ENCODE measurements at regions not wholly inside any gene's neighbourhood (a gene's known extent, or its start where the extent isn't known, plus 50 kb on each side); places are given as distances from the start of the nearest gene placed in this dataset.

- intact Hi-C loops (cut with micrococcal nuclease): loop anchor here (10.0 kb wide), 1 partner anchor 51 kb away; no protein-coding TSS in a partner anchor
- Mint-ChIP-seq H3K4me3 (no peak overlapping the region), H3K27me3 (ENCODE audit: insufficient read depth) (no peaks in the 10 kb centered on the region), H3K36me3 (ENCODE audit: low read depth) (no peaks in the 10 kb centered on the region), H3K9me3 (no peaks in the 10 kb centered on the region), H3K4me1 (ENCODE audit: low read depth) (peaks cover 20% of the 10 kb centered on the region), H3K27ac (no peak overlapping the region)
- DNase-seq (ENCODE audit: low spot score): no peak
These were observed 325.6 kb upstream of the RBMY1B start for GRCh38 chrY:21185419-21186105.

- Mint-ChIP-seq H3K9me3 (peaks cover 4% of the 10 kb centered on the region), H3K27me3 (ENCODE audit: insufficient read depth) (no peaks in the 10 kb centered on the region), H3K4me1 (ENCODE audit: low read depth) (peaks cover 14% of the 10 kb centered on the region), H3K36me3 (ENCODE audit: low read depth) (peaks cover 1% of the 10 kb centered on the region), H3K27ac (no peak overlapping the region), H3K4me3 (no peak overlapping the region)
- intact Hi-C loops (cut with micrococcal nuclease): no loop called here
- no peak for DNase-seq (ENCODE audit: low spot score)
These were observed 318.4 kb upstream of the RBMY1B start for GRCh38 chrY:21192694-21193093.

GRCh38 chrY:21200246-21200645, 310.9 kb upstream of the RBMY1B start:
- Mint-ChIP-seq H3K36me3 (ENCODE audit: low read depth) (peaks cover 1% of the 10 kb centered on the region), H3K27me3 (ENCODE audit: insufficient read depth) (no peaks in the 10 kb centered on the region), H3K4me1 (ENCODE audit: low read depth) (peaks cover 5% of the 10 kb centered on the region), H3K27ac (no peak overlapping the region), H3K9me3 (no peaks in the 10 kb centered on the region), H3K4me3 (no peak overlapping the region)
- intact Hi-C loops (cut with micrococcal nuclease): no loop called here
- no peak for DNase-seq (ENCODE audit: low spot score)

- Mint-ChIP-seq H3K27ac (no peak overlapping the region), H3K4me1 (ENCODE audit: low read depth) (no peaks in the 10 kb centered on the region), H3K36me3 (ENCODE audit: low read depth) (peaks cover under 1% of the 10 kb centered on the region), H3K9me3 (peaks cover 5% of the 10 kb centered on the region), H3K4me3 (no peak overlapping the region), H3K27me3 (ENCODE audit: insufficient read depth) (no peaks in the 10 kb centered on the region)
- intact Hi-C loops (cut with micrococcal nuclease): no loop called here
- no peak for DNase-seq (ENCODE audit: low spot score)
These were observed 283.3 kb upstream of the RBMY1B start for GRCh38 chrY:21227849-21228248.

- H3K9me3 Mint-ChIP-seq: peaks cover 18% of the 10 kb centered on the region
- H3K27me3 Mint-ChIP-seq (ENCODE audit: insufficient read depth): no peaks in the 10 kb centered on the region
- intact Hi-C loops (cut with micrococcal nuclease): loop anchor here (1.0 to 10.0 kb wide), 6 partner anchors 8 to 1665 kb away; no protein-coding TSS in a partner anchor
- H3K4me1 Mint-ChIP-seq (ENCODE audit: low read depth): peaks cover 48% of the 10 kb centered on the region
- H3K27ac Mint-ChIP-seq: peak overlapping the region; percentile 97
- peak; percentile 35 for DNase-seq (ENCODE audit: low spot score)
- H3K36me3 Mint-ChIP-seq (ENCODE audit: low read depth): peaks cover 28% of the 10 kb centered on the region
- H3K4me3 Mint-ChIP-seq: peak overlapping the region; percentile 17
These were observed 270.9 kb upstream of the RBMY1B start for GRCh38 chrY:21240221-21240620.

GRCh38 chrY:21240662-21241310, 270.4 kb upstream of the RBMY1B start:
- H3K9me3 Mint-ChIP-seq: peaks cover 18% of the 10 kb centered on the region
- H3K4me1 Mint-ChIP-seq (ENCODE audit: low read depth): peaks cover 48% of the 10 kb centered on the region
- H3K27ac Mint-ChIP-seq: peak overlapping the region; percentile 97
- no peak for DNase-seq (ENCODE audit: low spot score)
- peaks cover 28% of the 10 kb centered on the region for H3K36me3 Mint-ChIP-seq (ENCODE audit: low read depth)
- intact Hi-C loops (cut with micrococcal nuclease): loop anchor here (1.0 to 10.0 kb wide), 6 partner anchors 8 to 1666 kb away; no protein-coding TSS in a partner anchor
- H3K4me3 Mint-ChIP-seq: peak overlapping the region; percentile 17
- H3K27me3 Mint-ChIP-seq (ENCODE audit: insufficient read depth): no peaks in the 10 kb centered on the region

- no peak overlapping the region for H3K4me3 Mint-ChIP-seq
- no peak for DNase-seq (ENCODE audit: low spot score)
- no peaks in the 10 kb centered on the region for H3K27me3 Mint-ChIP-seq (ENCODE audit: insufficient read depth)
- H3K9me3 Mint-ChIP-seq: peaks cover 18% of the 10 kb centered on the region
- peaks cover 26% of the 10 kb centered on the region for H3K36me3 Mint-ChIP-seq (ENCODE audit: low read depth)
- intact Hi-C loops (cut with micrococcal nuclease): loop anchor here (5.0 to 10.0 kb wide), 3 partner anchors 208 to 1668 kb away; no protein-coding TSS in a partner anchor
- peaks cover 59% of the 10 kb centered on the region for H3K4me1 Mint-ChIP-seq (ENCODE audit: low read depth)
- peak overlapping the region; percentile 59 for H3K27ac Mint-ChIP-seq
These were observed 268.3 kb upstream of the RBMY1B start for GRCh38 chrY:21242793-21243192.

- H3K27me3 Mint-ChIP-seq (ENCODE audit: insufficient read depth): no peaks in the 10 kb centered on the region
- peaks cover 59% of the 10 kb centered on the region for H3K4me1 Mint-ChIP-seq (ENCODE audit: low read depth)
- H3K36me3 Mint-ChIP-seq (ENCODE audit: low read depth): peaks cover 24% of the 10 kb centered on the region
- DNase-seq (ENCODE audit: low spot score): no peak
- H3K9me3 Mint-ChIP-seq: peaks cover 3% of the 10 kb centered on the region
- intact Hi-C loops (cut with micrococcal nuclease): loop anchor here (10.0 kb wide), 2 partner anchors 212 to 1672 kb away; no protein-coding TSS in a partner anchor
- H3K4me3 Mint-ChIP-seq: peak overlapping the region; percentile 41
- H3K27ac Mint-ChIP-seq: peak overlapping the region; percentile 71
These were observed 264.4 kb upstream of the RBMY1B start for GRCh38 chrY:21246780-21247179.

- peaks cover 17% of the 10 kb centered on the region for H3K36me3 Mint-ChIP-seq (ENCODE audit: low read depth)
- intact Hi-C loops (cut with micrococcal nuclease): loop anchor here (1.0 to 10.0 kb wide), 5 partner anchors 8 to 1674 kb away; no protein-coding TSS in a partner anchor
- no peaks in the 10 kb centered on the region for H3K9me3 Mint-ChIP-seq
- H3K4me3 Mint-ChIP-seq: peak overlapping the region; percentile 75
- peak overlapping the region; percentile 96 for H3K27ac Mint-ChIP-seq
- no peaks in the 10 kb centered on the region for H3K27me3 Mint-ChIP-seq (ENCODE audit: insufficient read depth)
- H3K4me1 Mint-ChIP-seq (ENCODE audit: low read depth): peaks cover 51% of the 10 kb centered on the region
- DNase-seq (ENCODE audit: low spot score): no peak
These were observed 262.5 kb upstream of the RBMY1B start for GRCh38 chrY:21248591-21248990.

- Mint-ChIP-seq H3K9me3 (no peaks in the 10 kb centered on the region), H3K27ac (peak overlapping the region; percentile 65), H3K27me3 (ENCODE audit: insufficient read depth) (no peaks in the 10 kb centered on the region), H3K4me1 (ENCODE audit: low read depth) (peaks cover 48% of the 10 kb centered on the region), H3K4me3 (peak overlapping the region; percentile 33), H3K36me3 (ENCODE audit: low read depth) (peaks cover 6% of the 10 kb centered on the region)
- no peak for DNase-seq (ENCODE audit: low spot score)
- intact Hi-C loops (cut with micrococcal nuclease): no loop called here
These were observed 257.5 kb upstream of the RBMY1B start for GRCh38 chrY:21253455-21254248.

GRCh38 chrY:21254476-21254875, 256.7 kb upstream of the RBMY1B start:
- Mint-ChIP-seq H3K4me1 (ENCODE audit: low read depth) (peaks cover 40% of the 10 kb centered on the region), H3K27me3 (ENCODE audit: insufficient read depth) (no peaks in the 10 kb centered on the region), H3K36me3 (ENCODE audit: low read depth) (peaks cover 5% of the 10 kb centered on the region), H3K9me3 (no peaks in the 10 kb centered on the region), H3K27ac (peak overlapping the region; percentile 89), H3K4me3 (peak overlapping the region; percentile 83)
- intact Hi-C loops (cut with micrococcal nuclease): no loop called here
- DNase-seq (ENCODE audit: low spot score): no peak

- no peak for DNase-seq (ENCODE audit: low spot score)
- H3K9me3 Mint-ChIP-seq: no peaks in the 10 kb centered on the region
- peak overlapping the region; percentile 1 for H3K27ac Mint-ChIP-seq
- no peaks in the 10 kb centered on the region for H3K36me3 Mint-ChIP-seq (ENCODE audit: low read depth)
- H3K4me3 Mint-ChIP-seq: peak overlapping the region; percentile 35
- peaks cover 43% of the 10 kb centered on the region for H3K4me1 Mint-ChIP-seq (ENCODE audit: low read depth)
- intact Hi-C loops (cut with micrococcal nuclease): loop anchor here (1.0 to 5.0 kb wide), 6 partner anchors 8 to 1510 kb away; partner anchors contain the start of gene EIF1AY
- H3K27me3 Mint-ChIP-seq (ENCODE audit: insufficient read depth): no peaks in the 10 kb centered on the region
These were observed 254.3 kb upstream of the RBMY1B start for GRCh38 chrY:21256820-21257219.

Data from activated T-helper 1 cell treated with anti-CD3 and anti-CD28 coated beads, Interleukin-12 subunit alpha, Interleukin-12 subunit beta, Interleukin-2, Interleukin-4 antibody, amounts not matched to agents 30 ng/mL and 10 ng/mL and 1 ng/mL, durations not matched to agents 14 hours and 24 hours and 36 hours (primary cell).